ENCODE measurements at regions not wholly inside any gene's neighbourhood (a gene's known extent, or its start where the extent isn't known, plus 50 kb on each side); places are given as distances from the start of the nearest gene placed in this dataset. TPM values are rescaled to one million over a fixed set of nuclear protein-coding genes. Genes with fewer than 3 reads are reported as not detected.

- H3K27ac Mint-ChIP-seq = no peak overlapping the region
- H4K20me1 ChIP-seq (ENCODE audit: low read depth) = no peaks in the 10 kb centered on the region
- TF ChIP-seq EZH2 (IDR thresholded peaks at IDR 0.05) = no peak
- no peak for TF ChIP-seq EZH2phosphoT487 (IDR thresholded peaks at IDR 0.05)
- TF ChIP-seq CTCF (IDR thresholded peaks at IDR 0.05) = no peak
- H3K4me3 Mint-ChIP-seq = no peak overlapping the region
- H3K27ac ChIP-seq = no peak overlapping the region
- no peak overlapping the region for H3K4me2 ChIP-seq
- H3K27me3 ChIP-seq = no peaks in the 10 kb centered on the region
- H3K36me3 Mint-ChIP-seq = peaks cover 1% of the 10 kb centered on the region
- H3K4me1 ChIP-seq = peaks cover 3% of the 10 kb centered on the region
- peaks cover 6% of the 10 kb centered on the region for H3K27me3 Mint-ChIP-seq (ENCODE audit: insufficient read depth, low read depth)
- no peak overlapping the region for H2AFZ ChIP-seq (replicated peaks)
- peaks cover 32% of the 10 kb centered on the region for H3K9me3 Mint-ChIP-seq
- no peak overlapping the region for H3K4me3 ChIP-seq
- no peaks in the 10 kb centered on the region for H3F3A ChIP-seq (ENCODE audit: low read depth)
- DNase-seq (ENCODE audit: low spot score) = no peak
- peaks cover 11% of the 10 kb centered on the region for H3K4me1 Mint-ChIP-seq
- H3K9me3 ChIP-seq (ENCODE audit: low read depth) = peaks cover 16% of the 10 kb centered on the region
- no peaks in the 10 kb centered on the region for H3K79me2 ChIP-seq (ENCODE audit: low read depth)
- no peak overlapping the region for H3K9ac ChIP-seq
- H3K36me3 ChIP-seq = no peaks in the 10 kb centered on the region
These were observed 144.2 kb downstream of the PTPRU start for GRCh38 chr1:29380532-29380931.

GRCh38 chr1:29379443-29380073 lies 143.2 kb downstream of the PTPRU start:
- H3K27ac ChIP-seq = no peak overlapping the region
- H3K4me3 ChIP-seq = no peak overlapping the region
- Mint-ChIP-seq H3K4me1 (peaks cover 11% of the 10 kb centered on the region), H3K27ac (no peak overlapping the region), H3K36me3 (peaks cover 1% of the 10 kb centered on the region), H3K27me3 (ENCODE audit: insufficient read depth, low read depth) (peaks cover 6% of the 10 kb centered on the region), H3K9me3 (peaks cover 36% of the 10 kb centered on the region), H3K4me3 (no peak overlapping the region)
- H3K36me3 ChIP-seq = no peaks in the 10 kb centered on the region
- peak; percentile 72 for DNase-seq (ENCODE audit: low spot score)
- TF ChIP-seq EZH2phosphoT487 (IDR thresholded peaks at IDR 0.05) (no peak), CTCF (IDR thresholded peaks at IDR 0.05) (peak; percentile 94)
- H3F3A ChIP-seq (ENCODE audit: low read depth) = no peaks in the 10 kb centered on the region
- H3K4me2 ChIP-seq = no peak overlapping the region
- H3K9me3 ChIP-seq (ENCODE audit: low read depth) = peaks cover 16% of the 10 kb centered on the region
- no peaks in the 10 kb centered on the region for H3K79me2 ChIP-seq (ENCODE audit: low read depth)
- peaks cover 3% of the 10 kb centered on the region for H3K4me1 ChIP-seq
- H2AFZ ChIP-seq (replicated peaks) = no peak overlapping the region
- H4K20me1 ChIP-seq (ENCODE audit: low read depth) = no peaks in the 10 kb centered on the region
- no peaks in the 10 kb centered on the region for H3K27me3 ChIP-seq
- H3K9ac ChIP-seq = no peak overlapping the region

Small RNA genes in the stretch of these regions (small RNA-seq; reads per million reads assigned to genes)
- gene AL021921.1 = not detected

Data from neural progenitor cell (in vitro differentiated cells).